Prostate gland (tissue), 2 donors: ENCODE measurements at regions not wholly inside any gene's neighbourhood (a gene's known extent, or its start where the extent isn't known, plus 50 kb on each side); places are given as distances from the start of the nearest gene placed in this dataset.

Experiments
- POLR2A ChIP-seq: fragments of 450-650 bp; IDR thresholded peaks from one replicate; pipeline ENCODE4 v1.6.1; 2016; ENCODE audit warnings: antibody characterized with exemption, mild to moderate bottlenecking
- TF ChIP-seq, protein P1 (sequence below), 4 experiments: fragments of 200-600 bp in 2 of 4; fragments of 450-650 bp in 2 of 4; sonication (generic) in 2 of 4; IDR thresholded peaks; 1 replicate in 3 of 4; 2 replicates in 1 of 4; pipeline ENCODE4 v1.5.1; 2016 to 2019; ENCODE audit warnings: antibody characterized with exemption in 4 of 4, mild to moderate bottlenecking in 2 of 4, moderate library complexity in 2 of 4

DNA sequence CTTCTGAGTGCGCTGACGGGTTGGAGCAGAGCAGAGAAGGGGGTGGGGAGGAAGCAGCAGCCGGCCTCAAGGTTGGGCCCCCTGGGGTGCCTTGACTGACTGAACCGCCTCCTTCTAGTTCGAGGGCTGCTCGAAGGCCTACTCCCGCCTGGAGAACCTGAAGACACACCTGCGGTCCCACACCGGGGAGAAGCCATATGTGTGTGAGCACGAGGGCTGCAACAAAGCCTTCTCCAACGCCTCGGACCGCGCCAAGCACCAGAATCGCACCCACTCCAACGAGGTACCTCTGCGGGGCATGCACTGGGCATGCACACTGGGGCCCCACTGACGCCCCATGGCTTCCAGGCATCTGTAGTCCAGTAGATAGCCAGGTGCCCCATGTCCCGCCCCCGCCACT lies 246.9 kb downstream of the GLI2 start:
- no peak for TF ChIP-seq POLR2A
- TF ChIP-seq, protein P1, sequence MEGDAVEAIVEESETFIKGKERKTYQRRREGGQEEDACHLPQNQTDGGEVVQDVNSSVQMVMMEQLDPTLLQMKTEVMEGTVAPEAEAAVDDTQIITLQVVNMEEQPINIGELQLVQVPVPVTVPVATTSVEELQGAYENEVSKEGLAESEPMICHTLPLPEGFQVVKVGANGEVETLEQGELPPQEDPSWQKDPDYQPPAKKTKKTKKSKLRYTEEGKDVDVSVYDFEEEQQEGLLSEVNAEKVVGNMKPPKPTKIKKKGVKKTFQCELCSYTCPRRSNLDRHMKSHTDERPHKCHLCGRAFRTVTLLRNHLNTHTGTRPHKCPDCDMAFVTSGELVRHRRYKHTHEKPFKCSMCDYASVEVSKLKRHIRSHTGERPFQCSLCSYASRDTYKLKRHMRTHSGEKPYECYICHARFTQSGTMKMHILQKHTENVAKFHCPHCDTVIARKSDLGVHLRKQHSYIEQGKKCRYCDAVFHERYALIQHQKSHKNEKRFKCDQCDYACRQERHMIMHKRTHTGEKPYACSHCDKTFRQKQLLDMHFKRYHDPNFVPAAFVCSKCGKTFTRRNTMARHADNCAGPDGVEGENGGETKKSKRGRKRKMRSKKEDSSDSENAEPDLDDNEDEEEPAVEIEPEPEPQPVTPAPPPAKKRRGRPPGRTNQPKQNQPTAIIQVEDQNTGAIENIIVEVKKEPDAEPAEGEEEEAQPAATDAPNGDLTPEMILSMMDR (IDR thresholded peaks at IDR 0.05): no peak
